Kidney (tissue), 13 donors: ENCODE measurements at regions not wholly inside any gene's neighbourhood (a gene's known extent, or its start where the extent isn't known, plus 50 kb on each side); places are given as distances from the start of the nearest gene placed in this dataset.
A peak's percentile ranks its signal among the peaks of the same experiment; 100 is the strongest.

Source experiments
- DNase-seq, 5 donors: peaks; one replicate each; pipeline ENCODE4 v3.0.0-alpha.2; 2013 to 2020
- FAIRE-seq: peaks from 2 replicates; lab custom pipeline; 2012; peaks lifted over from hg19 to GRCh38; lab: Jason Lieb, UNC
- H3K27ac ChIP-seq, 2 donors: one replicate each; pipeline ENCODE4 v1.7.0; 2013; ENCODE audit warnings: low read depth in 2 of 2, low read length in 2 of 2, inconsistent platforms in 1 of 2
- H3K27me3 ChIP-seq: one replicate; pipeline ENCODE4 v1.7.1; 2013; ENCODE audit warnings: low read length, inconsistent platforms; ENCODE audit not compliant: control insufficient read depth, insufficient read depth
- H3K36me3 ChIP-seq, 3 donors: one replicate each; pipeline versions ENCODE4 v1.7.0 to v1.7.1; 2013; ENCODE audit warnings: low read length in 3 of 3, control low read depth in 1 of 3, inconsistent platforms in 1 of 3; ENCODE audit not compliant: insufficient read depth in 3 of 3, control insufficient read depth in 2 of 3
- H3K4me1 ChIP-seq, 3 donors: one replicate each; pipeline versions ENCODE4 v1.7.0 to v1.7.1; 2013; ENCODE audit warnings: low read length in 3 of 3, inconsistent platforms in 1 of 3, low read depth in 1 of 3; ENCODE audit not compliant: control insufficient read depth in 2 of 3, insufficient read depth in 2 of 3
- H3K4me3 ChIP-seq, 3 donors: one replicate each; pipeline versions ENCODE4 v1.7.0 to v1.8.1; 2013; ENCODE audit warnings: low read length in 3 of 3, control low read depth in 1 of 3, inconsistent platforms in 1 of 3
- H3K9ac ChIP-seq, 3 donors: one replicate each; pipeline versions ENCODE4 v1.7.0 to v1.7.1; 2013; ENCODE audit warnings: low read length in 3 of 3, control low read depth in 1 of 3, inconsistent platforms in 1 of 3
- H3K9me3 ChIP-seq, 3 donors: one replicate each; pipeline versions ENCODE4 v1.7.0 to v1.7.1; 2013; ENCODE audit warnings: low read length in 3 of 3, control low read depth in 1 of 3, inconsistent platforms in 1 of 3; ENCODE audit not compliant: control insufficient read depth in 2 of 3, insufficient read depth in 1 of 3
- CTCF ChIP-seq: IDR thresholded peaks from 3 replicates; pipeline ENCODE4 v1.5.1; 2012; ENCODE audit warnings: mild to moderate bottlenecking, moderate library complexity, borderline replicate concordance; ENCODE audit not compliant: insufficient read depth; ENCODE audit errors: extremely low read depth
- intact Hi-C: fragments of 100-400 bp; cut with DNase I; formaldehyde crosslinking; loops from one replicate; pipeline ENCODE4 v1.11.1; 2022
- donor health status: control.
- donor health status: control.
- donor health status: control.
- donor health status: control.
- donor health status: control.
- donor health status: DM: yes; HTN: yes; CAD: no.
- donor health status: Normal renal cell carcinoma (clear cell type).

- intact Hi-C loops = no loop called here
- FAIRE-seq (no peak), DNase-seq (no peak)
- Histone ChIP-seq H3K27me3 (no peaks in the 10 kb centered on the region), H3K4me1 (no peaks in the 10 kb centered on the region), H3K36me3 (no peaks in the 10 kb centered on the region), H3K27ac (no peak overlapping the region), H3K4me3 (no peak overlapping the region), H3K9me3 (peaks cover 0 to 7% (median 0%) of the 10 kb centered on the region in 3 donors), H3K9ac (no peak overlapping the region)
- no peak for TF ChIP-seq CTCF
These were observed 195.4 kb downstream of the RNF152 start for GRCh38 chr18:61697306-61697909.

GRCh38 chr18:61694236-61694635 lies 198.6 kb downstream of the RNF152 start:
- no peak overlapping the region for H3K4me3 ChIP-seq
- no peak for DNase-seq
- intact Hi-C loops = no loop called here
- H3K36me3 ChIP-seq = no peaks in the 10 kb centered on the region
- no peak overlapping the region for H3K9ac ChIP-seq
- FAIRE-seq = no peak
- TF ChIP-seq CTCF = no peak
- H3K9me3 ChIP-seq = peaks cover 0 to 7% (median 0%) of the 10 kb centered on the region in 3 donors
- H3K27ac ChIP-seq = no peak overlapping the region
- no peaks in the 10 kb centered on the region for H3K27me3 ChIP-seq
- H3K4me1 ChIP-seq = peaks cover 0 to 8% (median 6%) of the 10 kb centered on the region in 3 donors

- Histone ChIP-seq H3K9ac (no peak overlapping the region), H3K4me3 (no peak overlapping the region), H3K27me3 (no peaks in the 10 kb centered on the region), H3K27ac (peak overlapping the region; percentile 49 to 86), H3K36me3 (no peaks in the 10 kb centered on the region), H3K9me3 (peaks cover 0 to 5% (median 0%) of the 10 kb centered on the region in 3 donors), H3K4me1 (peaks cover 0 to 8% (median 6%) of the 10 kb centered on the region in 3 donors)
- DNase-seq (no peak), FAIRE-seq (peak; percentile 92)
- intact Hi-C loops = no loop called here
- TF ChIP-seq CTCF = no peak
These were observed 202.2 kb downstream of the RNF152 start for GRCh38 chr18:61690418-61691138.
